GM18861 (cell line): ENCODE measurements at regions not wholly inside any gene's neighbourhood (a gene's known extent, or its start where the extent isn't known, plus 50 kb on each side); places are given as distances from the start of the nearest gene placed in this dataset.

ENCODE experiments used
- ATAC-seq: cut with Tn5 transposase; IDR thresholded peaks from one replicate; pipeline ENCODE4 v1.9.1; 2021; ENCODE audit not compliant: unreplicated experiment

GRCh38 chr7:136079478-136079892 is 102.3 kb upstream of the MTPN start:
- ATAC-seq = no peak

DNA sequence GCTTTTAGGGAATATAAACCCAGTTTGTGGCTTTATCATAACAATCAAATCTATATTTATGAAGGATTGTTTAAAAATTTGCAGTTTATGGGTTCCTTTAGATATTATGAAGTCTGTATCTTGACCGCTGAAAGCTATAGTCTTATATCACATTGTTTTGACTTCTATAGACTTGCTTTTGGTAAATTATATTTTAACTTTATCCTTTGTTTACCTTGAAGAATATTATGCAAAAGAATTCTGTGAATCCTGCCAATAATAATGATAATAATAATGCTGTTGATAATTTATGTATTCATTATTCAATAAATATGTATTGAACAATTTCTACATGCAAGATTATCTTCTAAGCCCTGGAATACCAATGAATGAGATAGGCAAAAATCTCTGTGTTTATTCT is 101.9 kb upstream of the MTPN start:
- no peak for ATAC-seq

GRCh38 chr7:136078630-136079029 is 101.5 kb upstream of the MTPN start:
- ATAC-seq = no peak

DNA sequence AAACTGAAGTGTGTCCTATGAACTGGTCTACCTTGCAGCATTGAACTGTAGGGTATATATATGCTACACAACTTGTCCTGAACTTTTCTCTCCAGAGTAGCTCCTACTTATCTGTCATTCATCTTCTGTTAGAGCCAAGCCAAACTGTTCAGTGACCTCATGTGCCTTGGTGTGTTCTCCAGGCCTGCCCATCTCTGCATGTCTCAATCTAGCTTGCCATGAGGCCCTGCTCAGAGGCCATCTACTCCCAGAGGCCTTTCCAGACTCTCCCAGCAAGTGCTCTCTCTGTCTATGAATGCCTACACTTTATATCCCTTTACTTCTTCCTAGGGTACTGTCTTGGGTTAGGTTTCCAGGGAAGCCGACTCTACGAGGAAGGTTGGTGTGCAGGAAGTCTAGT is 99.8 kb upstream of the MTPN start:
- no peak for ATAC-seq

DNA sequence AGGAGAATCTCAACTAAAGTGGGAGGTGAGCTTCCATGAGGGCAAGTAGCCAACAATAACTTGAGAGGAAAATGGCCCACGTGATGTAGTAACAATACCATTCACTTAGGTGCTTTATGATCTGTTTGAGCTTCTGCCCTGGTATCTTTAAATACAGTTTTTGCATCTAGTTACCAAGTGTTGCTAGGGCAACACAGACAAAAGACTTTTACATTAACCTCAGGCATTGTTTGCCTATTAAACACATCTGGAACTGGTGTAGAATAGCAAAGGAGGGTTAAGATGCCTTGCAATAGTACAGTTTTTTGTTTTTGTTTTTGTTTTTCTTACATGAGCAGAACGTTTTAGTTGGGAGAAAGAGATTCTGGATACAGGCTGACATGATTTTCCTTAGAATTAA is 97.7 kb upstream of the MTPN start:
- ATAC-seq = no peak

DNA sequence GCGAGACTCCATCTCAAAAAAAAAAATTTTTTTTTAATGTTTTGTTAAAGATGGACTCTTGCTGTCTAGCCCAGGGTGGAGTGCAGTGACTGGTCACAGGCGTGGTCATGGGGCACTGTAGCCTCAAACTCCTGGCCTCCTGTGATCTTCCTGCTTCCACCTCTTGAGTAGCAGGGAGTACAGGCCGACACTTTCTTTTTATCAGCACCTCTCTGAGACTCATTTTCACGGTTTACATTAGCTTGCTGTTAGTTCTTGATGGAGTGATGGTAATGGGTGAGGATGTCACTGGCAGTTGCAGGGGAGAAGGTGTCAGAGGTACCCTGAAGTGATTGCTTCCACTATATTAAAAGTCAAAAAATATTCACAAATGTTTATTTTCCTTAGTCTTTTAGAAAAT is 95.3 kb upstream of the MTPN start:
- no peak for ATAC-seq

GRCh38 chr7:136070736-136071505 is 93.8 kb upstream of the MTPN start:
- ATAC-seq = no peak

DNA sequence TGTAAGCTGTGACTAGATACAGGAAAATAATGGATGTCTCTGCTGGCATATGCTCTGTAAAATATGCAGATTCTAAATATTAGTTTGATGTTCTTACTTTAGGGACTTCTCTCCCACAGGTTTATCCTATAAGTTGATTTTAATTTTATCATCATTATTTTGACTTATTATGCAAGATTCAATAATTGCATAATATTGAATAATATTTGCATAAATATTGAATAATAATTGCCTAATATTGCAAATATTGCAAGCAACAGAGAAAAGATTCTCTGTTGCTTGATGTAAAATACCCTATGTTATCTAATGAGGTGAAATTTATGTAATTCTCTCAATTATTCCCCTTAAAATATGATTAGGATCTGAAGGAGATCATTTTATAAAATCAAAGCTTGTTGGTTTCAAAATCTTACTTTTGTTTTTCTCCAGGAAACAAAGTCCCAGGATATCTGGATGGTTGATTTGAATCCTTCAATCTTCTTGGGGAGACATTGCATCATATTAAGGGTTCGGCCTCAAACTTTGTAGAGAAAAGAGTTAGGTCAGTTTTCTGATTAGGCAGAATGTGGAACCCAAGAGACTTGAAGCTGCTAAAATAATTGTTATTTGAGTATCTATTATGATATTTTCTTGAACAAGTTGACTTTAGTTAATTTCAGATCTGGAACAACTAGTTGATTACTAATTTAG is 92.8 kb upstream of the MTPN start:
- ATAC-seq = no peak

DNA sequence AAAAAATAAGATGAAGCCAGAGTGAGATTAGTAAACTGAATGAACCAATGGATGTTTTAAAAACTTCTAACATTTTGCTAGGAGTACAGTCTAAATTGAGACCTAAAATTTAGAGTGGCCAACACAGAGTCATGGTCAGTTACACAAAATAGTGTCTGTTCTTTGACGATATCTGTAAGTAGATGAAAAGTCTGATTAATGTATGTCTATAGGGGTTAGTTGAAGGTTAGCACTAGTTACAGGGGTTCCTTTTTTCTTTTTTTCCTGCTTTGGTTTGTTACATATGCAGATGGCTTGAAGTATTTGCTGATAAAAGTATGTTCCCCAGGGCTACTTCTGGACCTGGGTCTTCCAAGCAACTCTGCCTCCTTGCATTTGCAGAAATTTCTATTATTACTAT is 90.1 kb upstream of the MTPN start:
- ATAC-seq = no peak

DNA sequence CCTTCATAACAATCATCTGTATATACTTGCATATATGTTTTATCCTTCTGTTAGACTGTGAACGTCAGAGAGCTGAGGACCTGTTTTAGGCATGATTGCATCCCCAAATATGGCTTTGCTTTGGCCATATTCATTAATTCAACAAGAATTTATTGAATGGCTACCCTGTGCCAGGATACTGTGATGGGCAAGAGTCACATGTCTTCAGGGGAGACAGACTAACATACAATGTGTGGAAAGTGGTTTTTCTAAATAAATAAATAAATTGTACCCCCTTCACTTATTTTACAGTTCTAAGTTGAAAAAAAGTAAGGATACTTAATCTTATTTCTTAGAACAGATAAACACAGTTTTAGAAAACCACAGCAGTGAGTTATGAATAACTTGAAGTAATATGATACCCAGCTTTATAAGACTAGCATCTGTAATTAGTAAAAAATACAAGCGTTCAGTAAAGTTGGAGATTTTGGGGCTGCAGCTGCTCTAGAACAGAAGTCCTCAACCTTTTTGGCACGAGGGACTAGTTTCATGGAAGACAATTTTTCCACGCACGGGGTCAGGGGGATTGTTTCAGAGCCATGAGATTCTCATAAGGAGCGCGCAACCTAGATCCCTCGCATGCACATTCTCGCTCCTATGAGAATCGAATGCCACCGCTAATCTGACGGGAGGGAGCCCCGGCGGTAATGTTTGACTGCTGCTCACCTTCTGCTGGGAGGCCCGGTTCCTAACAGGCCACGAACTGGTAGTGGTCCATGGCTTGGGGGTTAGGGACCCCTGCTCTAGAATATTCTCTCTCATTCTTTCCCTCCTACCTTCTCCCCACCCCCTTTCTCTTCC is 89.4 kb upstream of the MTPN start:
- ATAC-seq = no peak

GRCh38 chr7:136064627-136065237 is 87.6 kb upstream of the MTPN start:
- ATAC-seq = no peak

GRCh38 chr7:136064081-136064480 is 86.9 kb upstream of the MTPN start:
- ATAC-seq = no peak

DNA sequence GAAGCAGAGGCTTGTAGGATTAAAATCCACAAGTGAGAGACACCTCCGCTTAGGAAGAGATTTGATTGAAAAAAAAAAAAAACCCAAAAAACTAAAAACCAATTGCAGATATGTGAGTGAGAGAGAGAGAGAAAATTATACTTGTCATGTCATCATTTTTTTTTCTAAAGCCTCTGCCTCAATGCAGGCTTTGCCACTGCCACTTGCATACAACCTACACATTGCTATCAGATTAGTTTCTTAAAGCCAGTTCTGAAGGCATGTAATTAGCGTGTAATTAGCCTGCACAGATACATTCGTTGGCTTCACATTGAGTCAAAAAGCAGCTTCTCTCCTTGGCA is 86.1 kb upstream of the MTPN start:
- ATAC-seq = no peak

GRCh38 chr7:136062625-136063325 is 85.6 kb upstream of the MTPN start:
- no peak for ATAC-seq

GRCh38 chr7:136061433-136061832 is 84.3 kb upstream of the MTPN start:
- no peak for ATAC-seq

DNA sequence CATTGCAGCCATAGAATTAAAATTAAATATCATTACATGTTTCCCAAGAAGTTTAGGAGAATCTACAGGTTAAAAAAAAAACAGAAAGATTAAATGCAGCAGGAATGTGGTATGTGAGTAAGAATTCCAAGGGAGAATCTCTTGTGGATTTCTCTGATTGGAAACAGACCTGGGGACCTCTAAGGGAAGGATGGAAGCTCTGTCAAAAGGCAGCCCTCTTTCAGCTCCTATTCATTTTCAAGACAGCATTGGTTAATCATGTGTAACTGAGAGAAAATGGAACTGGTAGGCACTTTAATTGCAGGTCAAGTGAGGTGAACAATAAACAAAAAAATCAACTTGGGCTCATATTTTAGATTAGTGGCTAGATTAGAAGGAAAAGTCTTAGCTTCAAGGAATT is 81.4 kb upstream of the MTPN start:
- ATAC-seq = no peak

DNA sequence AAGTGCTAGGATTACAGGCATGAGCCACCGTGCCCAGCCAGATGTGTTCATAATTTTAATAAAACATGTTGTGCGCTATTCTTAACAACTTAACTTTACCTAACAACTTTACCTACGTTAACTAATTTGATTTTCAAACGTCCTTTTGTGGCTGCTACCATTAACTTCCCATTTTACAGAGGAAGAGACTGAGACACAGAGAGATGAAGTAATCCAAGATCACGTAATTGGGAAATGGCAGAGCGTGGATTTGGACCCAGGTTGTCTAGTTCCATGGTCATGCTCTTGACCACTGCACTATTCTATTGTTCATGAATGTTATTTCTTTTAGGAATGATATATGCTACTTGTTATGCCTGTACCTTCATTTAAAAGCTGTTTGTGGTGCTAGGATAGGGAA is 80.3 kb upstream of the MTPN start:
- ATAC-seq = no peak

DNA sequence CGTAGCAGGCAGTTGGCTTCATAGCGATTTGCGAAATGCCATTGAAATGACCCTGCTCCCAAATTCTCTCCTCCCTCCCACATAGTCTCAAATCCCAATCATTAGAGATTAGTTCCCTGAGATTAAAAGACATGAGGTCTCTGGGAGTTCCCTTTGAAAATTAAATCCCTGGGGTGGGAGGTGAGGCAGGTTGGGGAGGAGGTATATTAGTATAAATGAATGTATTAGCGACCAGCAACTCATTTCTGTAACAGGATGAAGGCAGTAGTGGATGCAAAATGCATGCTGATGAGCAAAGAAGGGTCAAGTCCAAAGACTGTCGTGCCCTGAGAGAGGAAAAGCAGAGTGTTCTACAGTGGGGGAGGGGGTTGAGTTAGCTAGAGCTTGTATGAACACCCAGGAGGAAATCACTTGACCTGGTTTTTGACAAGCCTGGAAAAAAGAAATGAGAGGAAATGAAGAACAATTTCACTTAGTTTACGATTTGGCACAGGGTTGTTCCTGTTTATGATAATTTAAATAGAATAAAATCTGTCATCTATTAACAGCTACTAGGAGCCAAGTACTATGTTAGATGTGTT is 79.6 kb upstream of the MTPN start:
- no peak for ATAC-seq

GRCh38 chr7:136055266-136055665 is 78.1 kb upstream of the MTPN start:
- ATAC-seq = no peak

- ATAC-seq = no peak
Measured at GRCh38 chr7:136053689-136054485, 76.7 kb upstream of the MTPN start.
